Astrocyte of the spinal cord (primary cell): ENCODE measurements at regions not wholly inside any gene's neighbourhood (a gene's known extent, or its start where the extent isn't known, plus 50 kb on each side); places are given as distances from the start of the nearest gene placed in this dataset.

Experiments used
- DNase-seq: peaks from one replicate; pipeline ENCODE4 v3.0.0; 2011; ENCODE audit warnings: low read depth, low spot score
- H3K4me3 ChIP-seq: 2 replicates; pipeline ENCODE4 v1.5.1; 2011; ENCODE audit warnings: low read depth, mild to moderate bottlenecking, low read length, moderate library complexity
- CTCF ChIP-seq: IDR thresholded peaks from 2 replicates; pipeline ENCODE4 v1.5.1; 2012; ENCODE audit warnings: low read depth, mild to moderate bottlenecking, low read length, inconsistent platforms
- in situ Hi-C: cut with HindIII; loops from 2 replicates; pipeline ENCODE4 v1.10.0; 2017; ENCODE audit warnings: low sequenced_read_pairs

- no peak overlapping the region for H3K4me3 ChIP-seq
- DNase-seq, result no peak
- no peak for TF ChIP-seq CTCF
- in situ Hi-C loops, result no loop called here
Measured at GRCh38 chr9:119795395-119795794, 426.2 kb upstream of the BRINP1 start.

GRCh38 chr9:119794836-119795235 is 425.6 kb upstream of the BRINP1 start:
- in situ Hi-C loops, result no loop called here

GRCh38 chr9:119793218-119793617 is 424.0 kb upstream of the BRINP1 start:
- no peak for TF ChIP-seq CTCF
- in situ Hi-C loops, result no loop called here
- no peak overlapping the region for H3K4me3 ChIP-seq
- DNase-seq, result no peak

More at GRCh38 chr9:119794836-119795235, 425.6 kb upstream of the BRINP1 start:
- no peak overlapping the region for H3K4me3 ChIP-seq
- TF ChIP-seq CTCF, result no peak
- no peak for DNase-seq

- no peak for TF ChIP-seq CTCF
- no peak overlapping the region for H3K4me3 ChIP-seq
- in situ Hi-C loops, result no loop called here
- no peak for DNase-seq
Measured at GRCh38 chr9:119792242-119792641, 423.0 kb upstream of the BRINP1 start.

- no peak overlapping the region for H3K4me3 ChIP-seq
- TF ChIP-seq CTCF, result no peak
- no peak for DNase-seq
- in situ Hi-C loops, result no loop called here
Measured at GRCh38 chr9:119789987-119790386, 420.8 kb upstream of the BRINP1 start.

GRCh38 chr9:119788921-119789320 is 419.7 kb upstream of the BRINP1 start:
- no peak overlapping the region for H3K4me3 ChIP-seq
- in situ Hi-C loops, result no loop called here
- no peak for TF ChIP-seq CTCF
- DNase-seq, result no peak

GRCh38 chr9:119781886-119782285 is 412.7 kb upstream of the BRINP1 start:
- H3K4me3 ChIP-seq, result no peak overlapping the region
- TF ChIP-seq CTCF, result no peak
- in situ Hi-C loops, result no loop called here
- DNase-seq, result no peak
